HEK293 (cell line): ENCODE measurements at regions not wholly inside any gene's neighbourhood (a gene's known extent, or its start where the extent isn't known, plus 50 kb on each side); places are given as distances from the start of the nearest gene placed in this dataset.

Source experiments
- CTCF ChIA-PET: fragments of 350-600 bp; formaldehyde crosslinking; extraction: SDS; loops from one replicate; lab custom pipeline; 2021; ENCODE audit warnings: antibody characterized with exemption; lab: Yijun Ruan, JAX
- POLR2A ChIA-PET: fragments of 300-600 bp; formaldehyde crosslinking; extraction: SDS; loops from one replicate; lab custom pipeline; 2020; ENCODE audit warnings: antibody characterized with exemption, inconsistent platforms; lab: Yijun Ruan, JAX
- H3K27ac ChIP-seq: fragments of 200-500 bp; sonication (Bioruptor generic); 2 replicates; pipeline ENCODE4 v1.5.1; 2014; ENCODE audit warnings: low read depth, low read length, control low read depth, inconsistent platforms; ENCODE audit errors: extremely low read depth
- H3K36me3 ChIP-seq, 2 experiments: fragments of 200-500 bp in 1 of 2; sonication (Bioruptor generic) in 1 of 2; 1 replicate in 1 of 2; 2 replicates in 1 of 2; pipeline ENCODE4 v1.5.1; 2014 to 2017; ENCODE audit warnings: inconsistent platforms in 2 of 2, low read length in 2 of 2; ENCODE audit not compliant: control insufficient read depth in 2 of 2, insufficient read depth in 1 of 2
- H3K4me1 ChIP-seq: fragments of 200-500 bp; sonication (Bioruptor generic); 2 replicates; pipeline ENCODE4 v1.5.1; 2014; ENCODE audit warnings: mild to moderate bottlenecking, low read length, inconsistent platforms; ENCODE audit not compliant: control insufficient read depth, insufficient read depth
- H3K4me3 ChIP-seq: 2 replicates; pipeline ENCODE4 v1.5.1; 2011; ENCODE audit warnings: low read depth, mild to moderate bottlenecking, control low read depth, low read length, moderate library complexity
- H3K9me3 ChIP-seq: fragments of 200-500 bp; sonication (Bioruptor generic); 2 replicates; pipeline ENCODE4 v1.5.1; 2014; ENCODE audit warnings: low read depth, low read length, inconsistent platforms; ENCODE audit not compliant: control insufficient read depth, insufficient read depth
- EGR2 ChIP-seq: fragments of 450-650 bp; formaldehyde crosslinking; IDR thresholded peaks from 2 replicates; pipeline ENCODE4 v1.5.1; 2016; ENCODE audit warnings: low read depth, missing biosample characterization, missing genetic modification characterization
- OSR2 ChIP-seq: fragments of 450-650 bp; formaldehyde crosslinking; IDR thresholded peaks from 2 replicates; pipeline ENCODE4 v1.5.1; 2016; ENCODE audit warnings: missing biosample characterization, missing genetic modification characterization
- TRIM28 ChIP-seq: IDR thresholded peaks from 2 replicates; pipeline ENCODE4 v1.6.1; 2011; ENCODE audit warnings: low read length, control low read depth, borderline replicate concordance
- ZBTB1 ChIP-seq: fragments of 450-650 bp; formaldehyde crosslinking; IDR thresholded peaks from 2 replicates; pipeline ENCODE4 v1.5.1; 2016; ENCODE audit warnings: missing biosample characterization, missing genetic modification characterization
- ZBTB17 ChIP-seq: fragments of 450-650 bp; formaldehyde crosslinking; IDR thresholded peaks from 2 replicates; pipeline ENCODE4 v1.5.1; 2016; ENCODE audit warnings: missing biosample characterization, missing genetic modification characterization
- ZBTB6 ChIP-seq: fragments of 450-650 bp; formaldehyde crosslinking; IDR thresholded peaks from 2 replicates; pipeline ENCODE4 v1.5.1; 2017; ENCODE audit warnings: missing biosample characterization, missing genetic modification characterization
- ZNF140 ChIP-seq: fragments of 450-650 bp; formaldehyde crosslinking; IDR thresholded peaks from 2 replicates; pipeline ENCODE4 v1.5.1; 2016; ENCODE audit warnings: missing biosample characterization, missing genetic modification characterization
- ZNF16 ChIP-seq: fragments of 450-650 bp; formaldehyde crosslinking; IDR thresholded peaks from 2 replicates; pipeline ENCODE4 v1.5.1; 2016; ENCODE audit warnings: low read depth, missing biosample characterization, missing genetic modification characterization
- ZNF175 ChIP-seq: fragments of 450-650 bp; formaldehyde crosslinking; IDR thresholded peaks from 2 replicates; pipeline ENCODE4 v1.5.1; 2016; ENCODE audit warnings: missing biosample characterization, missing genetic modification characterization
- ZNF23 ChIP-seq: fragments of 450-650 bp; formaldehyde crosslinking; IDR thresholded peaks from 2 replicates; pipeline ENCODE4 v1.5.1; 2016; ENCODE audit warnings: missing biosample characterization, missing genetic modification characterization, borderline replicate concordance
- ZNF266 ChIP-seq: fragments of 450-650 bp; formaldehyde crosslinking; IDR thresholded peaks from 2 replicates; pipeline ENCODE4 v1.5.1; 2016; ENCODE audit warnings: missing biosample characterization, missing genetic modification characterization, low read depth
- ZNF302 ChIP-seq: fragments of 450-650 bp; formaldehyde crosslinking; IDR thresholded peaks from 2 replicates; pipeline ENCODE4 v1.5.1; 2016; ENCODE audit warnings: missing biosample characterization, missing genetic modification characterization, low read depth
- ZNF335 ChIP-seq: fragments of 450-650 bp; formaldehyde crosslinking; conservative IDR thresholded peaks from 2 replicates; pipeline ENCODE4 v1.5.1; 2016; ENCODE audit warnings: missing biosample characterization, missing genetic modification characterization
- ZNF501 ChIP-seq: fragments of 450-650 bp; formaldehyde crosslinking; IDR thresholded peaks from 2 replicates; pipeline ENCODE4 v1.5.1; 2016; ENCODE audit warnings: missing biosample characterization, missing genetic modification characterization
- ZNF514 ChIP-seq: fragments of 450-650 bp; formaldehyde crosslinking; IDR thresholded peaks from 2 replicates; pipeline ENCODE4 v1.5.1; 2016; ENCODE audit warnings: missing biosample characterization, missing genetic modification characterization
- ZNF549 ChIP-seq: fragments of 450-650 bp; IDR thresholded peaks from 2 replicates; pipeline ENCODE4 v1.5.1; 2018; ENCODE audit warnings: missing biosample characterization, missing genetic modification characterization, mild to moderate bottlenecking, inconsistent platforms, moderate library complexity
- ZNF555 ChIP-seq: fragments of 450-650 bp; formaldehyde crosslinking; conservative IDR thresholded peaks from 2 replicates; pipeline ENCODE4 v1.5.1; 2017; ENCODE audit warnings: missing biosample characterization, mild to moderate bottlenecking, missing genetic modification characterization, inconsistent platforms
- ZNF561 ChIP-seq: fragments of 450-650 bp; IDR thresholded peaks from 2 replicates; pipeline ENCODE4 v1.5.1; 2018; ENCODE audit warnings: missing biosample characterization, missing genetic modification characterization, borderline replicate concordance
- ZNF571 ChIP-seq: fragments of 450-650 bp; formaldehyde crosslinking; IDR thresholded peaks from 2 replicates; pipeline ENCODE4 v1.5.0; 2017; ENCODE audit warnings: missing biosample characterization, missing genetic modification characterization
- ZNF585B ChIP-seq: fragments of 450-650 bp; formaldehyde crosslinking; IDR thresholded peaks from 2 replicates; pipeline ENCODE4 v1.5.1; 2016; ENCODE audit warnings: missing biosample characterization, missing genetic modification characterization
- ZNF600 ChIP-seq: fragments of 450-650 bp; formaldehyde crosslinking; IDR thresholded peaks from 2 replicates; pipeline ENCODE4 v1.5.1; 2016; ENCODE audit warnings: missing biosample characterization, missing genetic modification characterization
- ZNF629 ChIP-seq: fragments of 450-650 bp; formaldehyde crosslinking; IDR thresholded peaks from 2 replicates; pipeline ENCODE4 v1.5.1; 2017; ENCODE audit warnings: missing biosample characterization, missing genetic modification characterization
- ZNF654 ChIP-seq: fragments of 450-650 bp; formaldehyde crosslinking; IDR thresholded peaks from 2 replicates; pipeline ENCODE4 v1.5.1; 2016; ENCODE audit warnings: low read depth, missing biosample characterization, missing genetic modification characterization
- ZNF692 ChIP-seq: fragments of 450-650 bp; formaldehyde crosslinking; IDR thresholded peaks from 2 replicates; pipeline ENCODE4 v1.5.1; 2016; ENCODE audit warnings: missing biosample characterization, missing genetic modification characterization
- ZNF701 ChIP-seq: fragments of 450-650 bp; formaldehyde crosslinking; IDR thresholded peaks from 2 replicates; pipeline ENCODE4 v1.5.1; 2016; ENCODE audit warnings: missing biosample characterization, missing genetic modification characterization
- ZNF76 ChIP-seq: fragments of 450-650 bp; formaldehyde crosslinking; IDR thresholded peaks from 2 replicates; pipeline ENCODE4; 2016; ENCODE audit warnings: low read depth, missing biosample characterization, missing genetic modification characterization, borderline replicate concordance
- ZNF830 ChIP-seq: fragments of 450-650 bp; IDR thresholded peaks from 2 replicates; pipeline ENCODE4 v1.5.0; 2018; ENCODE audit warnings: missing biosample characterization, missing genetic modification characterization, low read depth, mild to moderate bottlenecking, moderate library complexity
- TF ChIP-seq, protein P1 (sequence below): fragments of 450-650 bp; formaldehyde crosslinking; IDR thresholded peaks from 2 replicates; pipeline ENCODE4 v1.5.1; 2016; ENCODE audit warnings: missing biosample characterization, missing genetic modification characterization

- TF ChIP-seq ZNF830 (tag by site-specific recombination) (no peak), ZBTB17 (tag by site-specific recombination) (no peak), ZNF701 (tag by site-specific recombination) (no peak), ZBTB1 (tag by site-specific recombination) (no peak), EGR2 (no peak), ZNF266 (tag by site-specific recombination) (no peak), ZNF16 (tag by site-specific recombination) (no peak)
- no peak overlapping the region for H3K27ac ChIP-seq
- POLR2A ChIA-PET, result no interaction called here
- H3K9me3 ChIP-seq, result no peaks in the 10 kb centered on the region
- H3K4me1 ChIP-seq, result no peaks in the 10 kb centered on the region
- CTCF ChIA-PET, result interaction anchor here (0.6 kb wide), 1 partner anchor 1449 kb away, joined by 4 read pairs; no protein-coding TSS in a partner anchor
- H3K4me3 ChIP-seq, result no peak overlapping the region
- H3K36me3 ChIP-seq, result no peaks in the 10 kb centered on the region
Observed at GRCh38 chr2:183339311-183339710, 215.1 kb downstream of the NUP35 start.

GRCh38 chr2:183341057-183341456 lies 216.8 kb downstream of the NUP35 start:
- Histone ChIP-seq H3K27ac (no peak overlapping the region), H3K9me3 (no peaks in the 10 kb centered on the region)
- TF ChIP-seq ZBTB6, result no peak
- no peak for TF ChIP-seq TRIM28
- no peak for TF ChIP-seq ZNF654 (tag by site-specific recombination)
- TF ChIP-seq, protein P1, sequence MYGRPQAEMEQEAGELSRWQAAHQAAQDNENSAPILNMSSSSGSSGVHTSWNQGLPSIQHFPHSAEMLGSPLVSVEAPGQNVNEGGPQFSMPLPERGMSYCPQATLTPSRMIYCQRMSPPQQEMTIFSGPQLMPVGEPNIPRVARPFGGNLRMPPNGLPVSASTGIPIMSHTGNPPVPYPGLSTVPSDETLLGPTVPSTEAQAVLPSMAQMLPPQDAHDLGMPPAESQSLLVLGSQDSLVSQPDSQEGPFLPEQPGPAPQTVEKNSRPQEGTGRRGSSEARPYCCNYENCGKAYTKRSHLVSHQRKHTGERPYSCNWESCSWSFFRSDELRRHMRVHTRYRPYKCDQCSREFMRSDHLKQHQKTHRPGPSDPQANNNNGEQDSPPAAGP (tag by site-specific recombination), result no peak
- TF ChIP-seq ZNF266 (tag by site-specific recombination), result no peak
- no peak for TF ChIP-seq ZNF175 (tag by site-specific recombination)
- TF ChIP-seq, all 188 proteins: peak for 0
- H3K4me1 ChIP-seq, result no peaks in the 10 kb centered on the region
- ChIA-PET POLR2A (no interaction called here), CTCF (no interaction called here)
- no peaks in the 10 kb centered on the region for H3K36me3 ChIP-seq
- H3K4me3 ChIP-seq, result no peak overlapping the region

DNA sequence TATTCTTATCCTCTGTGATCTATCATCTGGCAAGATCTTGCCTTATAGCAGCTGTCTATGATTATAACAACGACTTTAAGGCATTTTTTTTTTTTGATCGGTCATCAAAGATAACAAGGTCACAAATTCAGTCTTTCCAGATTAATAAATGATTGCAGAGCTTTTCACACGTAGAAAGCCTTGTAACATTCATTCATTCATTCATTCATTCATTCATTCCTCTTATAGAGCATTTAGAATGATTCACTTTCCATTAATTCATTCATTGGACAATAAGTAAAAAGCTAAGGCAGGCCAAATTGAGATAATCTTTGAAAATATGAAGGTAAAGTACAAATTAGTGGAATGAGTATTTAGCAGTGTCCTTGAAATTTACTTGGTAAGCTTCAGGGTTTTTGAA lies 223.7 kb downstream of the NUP35 start:
- ChIA-PET CTCF (interaction anchor here (0.6 kb wide), 1 partner anchor 47 kb away, joined by 3 read pairs; no protein-coding TSS in a partner anchor), POLR2A (no interaction called here)
- H3K4me1 ChIP-seq, result no peaks in the 10 kb centered on the region
- no peaks in the 10 kb centered on the region for H3K36me3 ChIP-seq
- H3K4me3 ChIP-seq, result no peak overlapping the region
- no peak overlapping the region for H3K27ac ChIP-seq
- no peak for TF ChIP-seq ZNF140 (tag by site-specific recombination)
- no peak for TF ChIP-seq ZNF555 (tag by site-specific recombination)
- TF ChIP-seq ZNF629 (tag by site-specific recombination), result no peak
- TF ChIP-seq ZNF654 (tag by site-specific recombination), result no peak
- TF ChIP-seq ZNF571 (tag by site-specific recombination), result no peak
- no peak for TF ChIP-seq ZNF561 (tag by site-specific recombination)
- TF ChIP-seq, all 188 proteins: peak for 0
- H3K9me3 ChIP-seq, result no peaks in the 10 kb centered on the region

- H3K4me1 ChIP-seq, result no peaks in the 10 kb centered on the region
- no peaks in the 10 kb centered on the region for H3K9me3 ChIP-seq
- H3K36me3 ChIP-seq, result no peaks in the 10 kb centered on the region
- H3K27ac ChIP-seq, result no peak overlapping the region
- no peak overlapping the region for H3K4me3 ChIP-seq
- ChIA-PET POLR2A (no interaction called here), CTCF (no interaction called here)
- TF ChIP-seq ZNF514 (tag by site-specific recombination) (no peak), ZNF549 (tag by site-specific recombination) (no peak), ZNF302 (tag by site-specific recombination) (no peak), ZNF585B (tag by site-specific recombination) (no peak), ZNF335 (tag by site-specific recombination) (no peak), EGR2 (no peak), ZNF76 (tag by site-specific recombination) (no peak), OSR2 (no peak), ZNF692 (tag by site-specific recombination) (no peak), ZNF600 (tag by site-specific recombination) (no peak), ZNF23 (no peak), ZNF501 (no peak)
Observed at GRCh38 chr2:183348492-183348891, 224.2 kb downstream of the NUP35 start.
